Muscle of leg (tissue), 3 donors: ENCODE measurements at regions not wholly inside any gene's neighbourhood (a gene's known extent, or its start where the extent isn't known, plus 50 kb on each side); places are given as distances from the start of the nearest gene placed in this dataset.

Experiments used
- DNase-seq: peaks from one replicate; pipeline ENCODE4 v3.0.0; 2013
- H3K27ac ChIP-seq: one replicate; pipeline ENCODE4 v1.5.1; 2013; ENCODE audit warnings: mild to moderate bottlenecking, low read length, control low read depth
- H3K27me3 ChIP-seq: one replicate; pipeline ENCODE4 v1.6.1; 2013; ENCODE audit warnings: low read length; ENCODE audit not compliant: control insufficient read depth, insufficient read depth
- H3K36me3 ChIP-seq: one replicate; pipeline ENCODE4 v1.6.1; 2013; ENCODE audit warnings: low read length; ENCODE audit not compliant: control insufficient read depth, insufficient read depth
- H3K4me1 ChIP-seq: one replicate; pipeline ENCODE4 v1.6.1; 2013; ENCODE audit warnings: low read length; ENCODE audit not compliant: control insufficient read depth, insufficient read depth
- H3K4me3 ChIP-seq: one replicate; pipeline ENCODE4 v1.5.1; 2013; ENCODE audit warnings: low read length, control low read depth
- H3K9me3 ChIP-seq: replicated peaks from 2 replicates; pipeline ENCODE4 v1.6.1; 2013; ENCODE audit warnings: low read depth, low read length; ENCODE audit not compliant: control insufficient read depth
- WGBS: methylation state at CpG from one replicate; pipeline ENCODE4 v1.1.5; 2013; ENCODE audit warnings: missing lambda C conversion rate; ENCODE audit not compliant: insufficient coverage; 5-methylcytosine and 5-hydroxymethylcytosine counted together

- Histone ChIP-seq H3K9me3 (no peaks in the 10 kb centered on the region), H3K27ac (peak overlapping the region; percentile 30), H3K4me3 (no peak overlapping the region), H3K36me3 (no peaks in the 10 kb centered on the region), H3K4me1 (peaks cover 33% of the 10 kb centered on the region), H3K27me3 (no peaks in the 10 kb centered on the region)
- DNase-seq, result peak; percentile 44
- 60% methylated on average over 3 of the region's 5 CpGs for WGBS
Measured at GRCh38 chr14:34235643-34236300, 226.3 kb downstream of the SPTSSA start.

GRCh38 chr14:34234258-34234657 is 227.8 kb downstream of the SPTSSA start:
- DNase-seq, result peak; percentile 37
- H3K4me3 ChIP-seq, result no peak overlapping the region
- H3K36me3 ChIP-seq, result no peaks in the 10 kb centered on the region
- H3K9me3 ChIP-seq, result no peaks in the 10 kb centered on the region
- no peaks in the 10 kb centered on the region for H3K27me3 ChIP-seq
- H3K4me1 ChIP-seq, result peaks cover 33% of the 10 kb centered on the region
- peak overlapping the region; percentile 38 for H3K27ac ChIP-seq
- no CpG with 5 or more reads among the region's 2 CpGs for WGBS

- H3K27me3 ChIP-seq, result no peaks in the 10 kb centered on the region
- no peaks in the 10 kb centered on the region for H3K36me3 ChIP-seq
- peaks cover 33% of the 10 kb centered on the region for H3K4me1 ChIP-seq
- H3K4me3 ChIP-seq, result no peak overlapping the region
- no peaks in the 10 kb centered on the region for H3K9me3 ChIP-seq
- WGBS, result no CpG with 5 or more reads among the region's 1 CpG
- H3K27ac ChIP-seq, result peak overlapping the region; percentile 38
- peak; percentile 32 for DNase-seq
Measured at GRCh38 chr14:34233619-34234018, 228.4 kb downstream of the SPTSSA start.

- Histone ChIP-seq H3K36me3 (no peaks in the 10 kb centered on the region), H3K27me3 (no peaks in the 10 kb centered on the region), H3K4me3 (no peak overlapping the region), H3K27ac (no peak overlapping the region), H3K9me3 (no peaks in the 10 kb centered on the region), H3K4me1 (peaks cover 35% of the 10 kb centered on the region)
- no CpG with 5 or more reads among the region's 2 CpGs for WGBS
- DNase-seq, result no peak
Measured at GRCh38 chr14:34232790-34233189, 229.2 kb downstream of the SPTSSA start.

- DNase-seq, result peak; percentile 86
Measured at GRCh38 chr14:34231626-34232025, 230.4 kb downstream of the SPTSSA start.

GRCh38 chr14:34229140-34229539 is 232.9 kb downstream of the SPTSSA start:
- peaks cover 3% of the 10 kb centered on the region for H3K27me3 ChIP-seq
- WGBS, result 88% methylated on average over 3 of the region's 7 CpGs
- H3K9me3 ChIP-seq, result no peaks in the 10 kb centered on the region
- H3K27ac ChIP-seq, result no peak overlapping the region
- no peaks in the 10 kb centered on the region for H3K36me3 ChIP-seq
- peaks cover 21% of the 10 kb centered on the region for H3K4me1 ChIP-seq
- DNase-seq, result no peak
- no peak overlapping the region for H3K4me3 ChIP-seq

More at GRCh38 chr14:34231626-34232025, 230.4 kb downstream of the SPTSSA start:
- Histone ChIP-seq H3K9me3 (no peaks in the 10 kb centered on the region), H3K4me3 (no peak overlapping the region), H3K4me1 (peaks cover 35% of the 10 kb centered on the region), H3K36me3 (no peaks in the 10 kb centered on the region), H3K27ac (peak overlapping the region; percentile 53), H3K27me3 (peaks cover under 1% of the 10 kb centered on the region)
- 46% methylated on average over 3 of the region's 5 CpGs for WGBS

GRCh38 chr14:34228650-34228976 is 233.4 kb downstream of the SPTSSA start:
- no peaks in the 10 kb centered on the region for H3K9me3 ChIP-seq
- no peak overlapping the region for H3K4me3 ChIP-seq
- no peaks in the 10 kb centered on the region for H3K36me3 ChIP-seq
- peaks cover 17% of the 10 kb centered on the region for H3K4me1 ChIP-seq
- H3K27ac ChIP-seq, result no peak overlapping the region
- WGBS, result 47% methylated on average over 4 of the region's 5 CpGs
- DNase-seq, result no peak
- peaks cover 3% of the 10 kb centered on the region for H3K27me3 ChIP-seq

- DNase-seq, result peak; percentile 81
- peaks cover 12% of the 10 kb centered on the region for H3K4me1 ChIP-seq
- peaks cover 3% of the 10 kb centered on the region for H3K27me3 ChIP-seq
- 38% methylated on average over 16 of the region's 22 CpGs for WGBS
- H3K27ac ChIP-seq, result no peak overlapping the region
- no peaks in the 10 kb centered on the region for H3K36me3 ChIP-seq
- no peaks in the 10 kb centered on the region for H3K9me3 ChIP-seq
- peak overlapping the region; percentile 16 for H3K4me3 ChIP-seq
Measured at GRCh38 chr14:34227834-34228649, 234.0 kb downstream of the SPTSSA start.

- Histone ChIP-seq H3K9me3 (no peaks in the 10 kb centered on the region), H3K4me1 (peaks cover 3% of the 10 kb centered on the region), H3K4me3 (no peak overlapping the region), H3K36me3 (no peaks in the 10 kb centered on the region), H3K27me3 (peaks cover 3% of the 10 kb centered on the region), H3K27ac (no peak overlapping the region)
- peak; percentile 22 for DNase-seq
Measured at GRCh38 chr14:34224221-34224620, 237.8 kb downstream of the SPTSSA start.

- Histone ChIP-seq H3K4me1 (peaks cover 3% of the 10 kb centered on the region), H3K4me3 (no peak overlapping the region), H3K27ac (no peak overlapping the region), H3K9me3 (no peaks in the 10 kb centered on the region), H3K27me3 (peaks cover 3% of the 10 kb centered on the region), H3K36me3 (no peaks in the 10 kb centered on the region)
- 50% methylated on average over 1 of the region's 3 CpGs for WGBS
- no peak for DNase-seq
Measured at GRCh38 chr14:34223373-34224148, 238.5 kb downstream of the SPTSSA start.
